IPS-11a (cell line): ENCODE measurements at regions not wholly inside any gene's neighbourhood (a gene's known extent, or its start where the extent isn't known, plus 50 kb on each side); places are given as distances from the start of the nearest gene placed in this dataset.
A peak's percentile ranks its signal among the peaks of the same experiment; 100 is the strongest.

Source experiments
- H3K4me3 ChIP-seq: one replicate; pipeline ENCODE4 v1.5.1; 2013; ENCODE audit warnings: low read depth, low read length, control low read depth

- no peak overlapping the region for H3K4me3 ChIP-seq
Observed at GRCh38 chr9:95762322-95762721, 113.2 kb upstream of the ERCC6L2 start.

- H3K4me3 ChIP-seq = no peak overlapping the region
Observed at GRCh38 chr9:95760791-95761190, 114.7 kb upstream of the ERCC6L2 start.

GRCh38 chr9:95757439-95757838 lies 118.1 kb upstream of the ERCC6L2 start:
- H3K4me3 ChIP-seq = no peak overlapping the region

GRCh38 chr9:95756986-95757385 lies 118.5 kb upstream of the ERCC6L2 start:
- no peak overlapping the region for H3K4me3 ChIP-seq

- no peak overlapping the region for H3K4me3 ChIP-seq
Observed at GRCh38 chr9:95756101-95756500, 119.4 kb upstream of the ERCC6L2 start.

- H3K4me3 ChIP-seq = no peak overlapping the region
Observed at GRCh38 chr9:95755421-95755730, 120.1 kb upstream of the ERCC6L2 start.

GRCh38 chr9:95754533-95755420 lies 120.7 kb upstream of the ERCC6L2 start:
- H3K4me3 ChIP-seq = no peak overlapping the region

- H3K4me3 ChIP-seq = no peak overlapping the region
Observed at GRCh38 chr9:95753762-95754465, 121.6 kb upstream of the ERCC6L2 start.

- H3K4me3 ChIP-seq = peak overlapping the region; percentile 49
Observed at GRCh38 chr9:95752129-95752731, 123.3 kb upstream of the ERCC6L2 start.

- no peak overlapping the region for H3K4me3 ChIP-seq
Observed at GRCh38 chr9:95751520-95751790, 124.0 kb upstream of the ERCC6L2 start.

GRCh38 chr9:95750725-95751519 lies 124.6 kb upstream of the ERCC6L2 start:
- no peak overlapping the region for H3K4me3 ChIP-seq

GRCh38 chr9:95749493-95749892 lies 126.0 kb upstream of the ERCC6L2 start:
- H3K4me3 ChIP-seq = no peak overlapping the region

GRCh38 chr9:95746408-95747180 lies 128.9 kb upstream of the ERCC6L2 start:
- H3K4me3 ChIP-seq = no peak overlapping the region

- no peak overlapping the region for H3K4me3 ChIP-seq
Observed at GRCh38 chr9:95742821-95743220, 132.7 kb upstream of the ERCC6L2 start.

- no peak overlapping the region for H3K4me3 ChIP-seq
Observed at GRCh38 chr9:95741631-95742030, 133.9 kb upstream of the ERCC6L2 start.

GRCh38 chr9:95740217-95741004 lies 135.1 kb upstream of the ERCC6L2 start:
- H3K4me3 ChIP-seq = no peak overlapping the region

- no peak overlapping the region for H3K4me3 ChIP-seq
Observed at GRCh38 chr9:95738438-95738837, 137.1 kb upstream of the ERCC6L2 start.

- no peak overlapping the region for H3K4me3 ChIP-seq
Observed at GRCh38 chr9:95736891-95737522, 138.5 kb upstream of the ERCC6L2 start.

GRCh38 chr9:95736370-95736769 lies 139.1 kb upstream of the ERCC6L2 start:
- H3K4me3 ChIP-seq = no peak overlapping the region
